Natural killer cell (primary cell): ENCODE measurements at regions not wholly inside any gene's neighbourhood (a gene's known extent, or its start where the extent isn't known, plus 50 kb on each side); places are given as distances from the start of the nearest gene placed in this dataset.

Source experiments
- ATAC-seq, 3 donors: fragments of 150-1000 bp in 2 of 3; fragments of 200-7000 bp in 1 of 3; cut with Tn5 transposase; 1 replicate in 1 of 3; 2 replicates in 2 of 3; pipeline ENCODE4 v1.10.0; 2021; ENCODE audit warnings: mild to moderate bottlenecking in 2 of 3, moderate library complexity in 2 of 3
- DNase-seq, 2 donors: peaks; one replicate each; pipeline versions ENCODE4 v3.0.0 to v3.0.0-alpha.2; 2013 to 2021; ENCODE audit warnings: mixed read lengths in 1 of 2
- H3K27ac ChIP-seq: one replicate; pipeline ENCODE4 v1.5.1; 2013; ENCODE audit warnings: mild to moderate bottlenecking, low read length
- H3K27me3 ChIP-seq: one replicate; pipeline ENCODE4 v1.6.1; 2013; ENCODE audit warnings: low read length; ENCODE audit not compliant: control insufficient read depth, insufficient read depth
- H3K36me3 ChIP-seq: one replicate; pipeline ENCODE4 v1.6.1; 2013; ENCODE audit warnings: low read length; ENCODE audit not compliant: control insufficient read depth, insufficient read depth
- H3K4me1 ChIP-seq: one replicate; pipeline ENCODE4 v1.6.1; 2013; ENCODE audit warnings: low read length; ENCODE audit not compliant: control insufficient read depth, insufficient read depth
- H3K4me3 ChIP-seq: one replicate; pipeline ENCODE4 v1.5.1; 2013; ENCODE audit warnings: low read length
- H3K9me3 ChIP-seq: one replicate; pipeline ENCODE4 v1.6.1; 2013; ENCODE audit warnings: low read length; ENCODE audit not compliant: control insufficient read depth, insufficient read depth
- H3K27ac Mint-ChIP-seq, 2 donors: one replicate each; pipeline ENCODE4 v1.8.0; 2022; ENCODE audit warnings: mild to moderate bottlenecking in 2 of 2, mixed read lengths in 2 of 2, moderate library complexity in 1 of 2
- H3K27me3 Mint-ChIP-seq, 2 donors: one replicate each; pipeline ENCODE4 v1.8.0; 2022; ENCODE audit warnings: low read depth in 2 of 2, mixed read lengths in 2 of 2
- H3K36me3 Mint-ChIP-seq: one replicate; pipeline ENCODE4 v1.8.0; 2022; ENCODE audit warnings: mixed read lengths
- H3K4me1 Mint-ChIP-seq, 2 donors: one replicate each; pipeline ENCODE4 v1.8.0; 2022; ENCODE audit warnings: mixed read lengths in 2 of 2
- H3K4me3 Mint-ChIP-seq: one replicate; pipeline ENCODE4 v1.8.0; 2022; ENCODE audit warnings: mild to moderate bottlenecking, moderate library complexity, mixed read lengths
- H3K9me3 Mint-ChIP-seq, 2 donors: one replicate each; pipeline ENCODE4 v1.8.0; 2022; ENCODE audit warnings: mixed read lengths in 2 of 2
- WGBS: methylation state at CpG from one replicate; pipeline ENCODE4 v1.1.7; 2013; ENCODE audit warnings: missing lambda C conversion rate; ENCODE audit not compliant: insufficient coverage; 5-methylcytosine and 5-hydroxymethylcytosine counted together
- intact Hi-C: fragments of 100-400 bp; cut with micrococcal nuclease; formaldehyde crosslinking; loops from one replicate; pipeline ENCODE4 v1.14.2; 2022
- TF ChIP-seq, protein P1 (sequence below): fragments of 200-600 bp; IDR thresholded peaks from one replicate; pipeline ENCODE4 v1.8.0; 2022; ENCODE audit warnings: antibody characterized with exemption

DNA sequence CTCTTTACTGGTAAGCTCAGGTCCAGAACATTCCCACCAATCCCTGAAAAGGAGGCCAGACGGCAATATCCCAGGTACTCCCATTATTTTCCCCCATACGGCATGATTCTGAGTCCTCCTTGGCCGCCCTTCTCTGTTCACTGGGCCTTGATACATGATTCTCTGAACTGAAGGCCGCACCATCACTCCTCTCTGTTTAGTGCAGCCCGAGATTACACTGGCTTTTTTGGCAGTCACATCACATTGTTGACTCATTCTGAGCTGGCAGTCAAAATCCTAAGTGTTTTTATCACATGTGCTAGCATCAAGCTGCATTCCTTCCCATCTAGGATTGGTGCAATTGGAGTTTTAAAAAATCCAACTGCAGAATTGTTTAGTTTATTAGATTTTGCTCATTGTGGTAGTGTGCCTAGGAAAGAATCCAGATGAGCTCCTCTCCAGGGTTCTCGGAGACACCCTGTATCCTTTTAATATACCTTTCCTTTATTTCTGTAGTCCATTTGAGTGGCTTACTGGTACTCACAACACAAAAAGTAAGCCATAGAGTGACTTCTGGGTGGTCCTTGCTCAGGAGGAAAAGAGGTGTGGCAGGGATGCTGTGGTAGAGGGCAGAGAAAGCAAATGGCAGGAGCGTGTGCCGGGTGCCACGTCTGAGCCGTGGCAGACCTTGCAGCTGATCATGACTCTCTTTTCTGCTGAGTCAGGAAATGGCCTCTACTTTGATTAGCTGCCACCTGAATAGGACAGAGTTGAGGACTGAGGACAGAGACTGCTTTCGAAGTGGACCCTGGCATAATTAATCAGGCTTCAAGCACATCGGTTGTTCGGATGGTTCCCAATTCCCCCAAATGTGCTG is 121.1 kb upstream of the IL12B start:
- WGBS, result 93% methylated on average over 13 of the region's 13 CpGs
- H3K36me3 Mint-ChIP-seq, result no peaks in the 10 kb centered on the region
- DNase-seq (no peak), ATAC-seq (no peak)
- H3K27ac Mint-ChIP-seq, result no peak overlapping the region
- H3K27ac ChIP-seq, result no peak overlapping the region
- no peak overlapping the region for H3K4me3 ChIP-seq
- intact Hi-C loops, result no loop called here
- H3K27me3 ChIP-seq, result no peaks in the 10 kb centered on the region
- H3K27me3 Mint-ChIP-seq, result peaks cover 5 to 47% of the 10 kb centered on the region in 2 donors
- no peaks in the 10 kb centered on the region for H3K9me3 Mint-ChIP-seq
- peaks cover 3% of the 10 kb centered on the region for H3K4me1 ChIP-seq
- no peaks in the 10 kb centered on the region for H3K9me3 ChIP-seq
- H3K36me3 ChIP-seq, result no peaks in the 10 kb centered on the region
- TF ChIP-seq, protein P1, sequence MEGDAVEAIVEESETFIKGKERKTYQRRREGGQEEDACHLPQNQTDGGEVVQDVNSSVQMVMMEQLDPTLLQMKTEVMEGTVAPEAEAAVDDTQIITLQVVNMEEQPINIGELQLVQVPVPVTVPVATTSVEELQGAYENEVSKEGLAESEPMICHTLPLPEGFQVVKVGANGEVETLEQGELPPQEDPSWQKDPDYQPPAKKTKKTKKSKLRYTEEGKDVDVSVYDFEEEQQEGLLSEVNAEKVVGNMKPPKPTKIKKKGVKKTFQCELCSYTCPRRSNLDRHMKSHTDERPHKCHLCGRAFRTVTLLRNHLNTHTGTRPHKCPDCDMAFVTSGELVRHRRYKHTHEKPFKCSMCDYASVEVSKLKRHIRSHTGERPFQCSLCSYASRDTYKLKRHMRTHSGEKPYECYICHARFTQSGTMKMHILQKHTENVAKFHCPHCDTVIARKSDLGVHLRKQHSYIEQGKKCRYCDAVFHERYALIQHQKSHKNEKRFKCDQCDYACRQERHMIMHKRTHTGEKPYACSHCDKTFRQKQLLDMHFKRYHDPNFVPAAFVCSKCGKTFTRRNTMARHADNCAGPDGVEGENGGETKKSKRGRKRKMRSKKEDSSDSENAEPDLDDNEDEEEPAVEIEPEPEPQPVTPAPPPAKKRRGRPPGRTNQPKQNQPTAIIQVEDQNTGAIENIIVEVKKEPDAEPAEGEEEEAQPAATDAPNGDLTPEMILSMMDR, result no peak
- no peak overlapping the region for H3K4me3 Mint-ChIP-seq
- H3K4me1 Mint-ChIP-seq, result peaks cover 0 to 4% of the 10 kb centered on the region in 2 donors

GRCh38 chr5:159452480-159453167 is 122.3 kb upstream of the IL12B start:
- no peaks in the 10 kb centered on the region for H3K36me3 ChIP-seq
- ATAC-seq, result peak in 2 of 3 donors; percentile 59 to 77
- intact Hi-C loops, result no loop called here
- no peak overlapping the region for H3K27ac Mint-ChIP-seq
- peaks cover 5 to 45% of the 10 kb centered on the region in 2 donors for H3K27me3 Mint-ChIP-seq
- no peaks in the 10 kb centered on the region for H3K36me3 Mint-ChIP-seq
- H3K4me3 ChIP-seq, result no peak overlapping the region
- peaks cover 3% of the 10 kb centered on the region for H3K4me1 ChIP-seq
- no peaks in the 10 kb centered on the region for H3K9me3 ChIP-seq
- 75% methylated on average over 11 of the region's 11 CpGs for WGBS
- no peaks in the 10 kb centered on the region for H3K9me3 Mint-ChIP-seq
- no peak overlapping the region for H3K4me3 Mint-ChIP-seq
- DNase-seq, result no peak
- H3K27ac ChIP-seq, result no peak overlapping the region
- peaks cover 0 to 4% of the 10 kb centered on the region in 2 donors for H3K4me1 Mint-ChIP-seq
- TF ChIP-seq, protein P1, result no peak
- no peaks in the 10 kb centered on the region for H3K27me3 ChIP-seq

DNA sequence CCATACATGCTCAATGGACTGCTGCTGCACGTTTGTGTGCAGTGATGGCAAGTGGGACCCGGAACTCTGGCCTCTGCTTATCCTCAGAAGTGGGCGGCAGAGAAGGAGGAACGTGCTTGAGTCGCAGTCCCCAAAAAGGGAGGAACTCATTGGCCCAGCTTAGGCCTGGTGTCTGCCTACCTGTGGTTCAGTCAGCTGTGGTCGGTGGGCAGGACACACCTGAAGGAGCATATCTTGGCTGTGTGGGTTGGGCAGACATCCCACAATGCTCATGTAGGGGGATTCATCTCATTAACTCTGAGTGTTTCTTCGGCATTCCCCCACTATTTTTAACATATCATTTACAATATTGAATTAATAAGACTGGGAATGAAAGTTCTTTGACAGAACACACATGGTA is 122.9 kb upstream of the IL12B start:
- no peak overlapping the region for H3K27ac ChIP-seq
- no peaks in the 10 kb centered on the region for H3K9me3 ChIP-seq
- no peak overlapping the region for H3K4me3 ChIP-seq
- H3K4me1 ChIP-seq, result peaks cover 3% of the 10 kb centered on the region
- WGBS, result 79% methylated on average over 6 of the region's 7 CpGs
- H3K36me3 ChIP-seq, result no peaks in the 10 kb centered on the region
- Mint-ChIP-seq H3K4me3 (no peak overlapping the region), H3K27me3 (peaks cover 5 to 44% of the 10 kb centered on the region in 2 donors), H3K27ac (no peak overlapping the region), H3K4me1 (peaks cover 0 to 4% of the 10 kb centered on the region in 2 donors), H3K36me3 (no peaks in the 10 kb centered on the region), H3K9me3 (no peaks in the 10 kb centered on the region)
- no peak for ATAC-seq
- TF ChIP-seq, protein P1, result no peak
- no peak for DNase-seq
- intact Hi-C loops, result no loop called here
- no peaks in the 10 kb centered on the region for H3K27me3 ChIP-seq
